GM21825 (cell line): ENCODE measurements at regions not wholly inside any gene's neighbourhood (a gene's known extent, or its start where the extent isn't known, plus 50 kb on each side); places are given as distances from the start of the nearest gene placed in this dataset.

Experiments
- ATAC-seq: cut with Tn5 transposase; IDR thresholded peaks from one replicate; pipeline ENCODE4 v1.9.1; 2021; ENCODE audit warnings: mild to moderate bottlenecking, moderate library complexity; ENCODE audit not compliant: unreplicated experiment

- ATAC-seq, result peak; percentile 47
Measured at GRCh38 chr4:36394352-36394903, 113.0 kb downstream of the DTHD1 start.

- ATAC-seq, result peak; percentile 69
Measured at GRCh38 chr4:36399762-36400353, 118.4 kb downstream of the DTHD1 start.

DNA sequence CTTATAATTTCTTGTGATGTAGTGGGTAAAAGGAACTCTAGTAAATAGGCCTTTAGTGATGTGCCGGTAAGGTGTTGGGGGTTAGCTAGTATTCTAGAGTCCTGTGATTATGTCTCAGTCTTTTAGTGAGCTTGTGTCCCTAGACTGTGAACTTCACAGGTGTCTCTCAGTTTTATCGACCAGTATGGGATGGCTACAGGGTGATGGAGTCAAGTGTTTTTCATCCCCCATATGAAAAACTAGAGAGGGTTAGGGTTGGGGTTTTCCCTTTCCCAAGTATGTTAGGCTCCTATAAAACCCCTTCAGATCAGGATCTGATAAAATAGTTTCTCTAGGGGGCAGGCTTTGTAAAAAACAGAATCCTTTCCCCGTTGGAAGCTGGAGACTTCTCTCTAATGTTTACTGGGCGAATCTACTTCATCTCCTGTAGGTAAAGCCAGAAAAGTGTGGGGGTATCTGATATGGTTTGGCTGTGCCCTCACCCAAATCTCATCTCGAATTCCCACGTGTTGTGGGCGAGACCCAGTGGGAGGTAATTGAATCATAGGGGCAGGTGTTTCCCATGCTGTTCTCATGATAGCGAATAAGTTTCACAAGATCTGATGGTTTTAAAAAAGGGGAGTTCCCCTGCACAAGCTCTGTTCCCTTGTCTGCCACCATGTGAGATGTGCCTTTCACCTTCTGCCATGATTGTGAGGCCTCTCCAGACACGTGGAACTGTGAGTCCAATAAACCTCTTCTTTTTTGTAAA is 120.8 kb downstream of the DTHD1 start:
- ATAC-seq, result no peak

DNA sequence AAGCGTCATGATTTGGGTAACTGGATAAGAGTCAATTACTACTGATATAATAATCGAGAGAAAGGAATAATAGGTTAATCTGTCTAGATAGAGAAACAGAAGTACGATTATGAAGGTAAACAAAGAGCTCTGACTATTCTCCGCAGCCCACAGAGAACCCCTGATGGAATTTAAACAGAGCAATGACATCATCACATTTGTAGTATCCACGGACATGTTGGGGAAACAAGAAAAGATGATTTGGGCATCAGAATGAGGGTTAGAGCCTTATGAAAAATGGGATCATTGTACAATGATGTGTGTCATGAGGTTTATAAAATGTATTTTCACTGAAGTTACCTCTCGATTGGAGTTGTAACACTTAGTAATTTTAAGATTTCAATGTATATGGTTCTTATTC is 129.9 kb downstream of the DTHD1 start:
- ATAC-seq, result no peak

DNA sequence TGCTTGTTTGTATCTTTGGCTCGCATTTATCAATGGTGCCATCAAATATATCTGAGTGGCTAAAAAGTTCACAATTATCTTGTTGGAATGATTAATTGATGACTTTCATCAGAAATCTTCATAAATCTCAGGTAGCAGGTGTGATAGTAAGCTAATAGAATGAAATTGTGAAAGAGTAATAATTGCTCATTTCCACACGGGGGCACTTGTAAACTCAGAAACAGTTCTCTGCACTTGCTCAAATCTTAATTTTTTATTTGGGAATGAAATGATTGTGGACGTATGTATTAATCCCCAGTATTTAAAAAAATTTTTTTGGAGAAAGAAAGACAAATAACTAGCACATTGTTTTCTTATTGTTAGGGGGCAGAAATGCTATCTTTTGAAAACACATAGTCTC is 132.8 kb downstream of the DTHD1 start:
- no peak for ATAC-seq

DNA sequence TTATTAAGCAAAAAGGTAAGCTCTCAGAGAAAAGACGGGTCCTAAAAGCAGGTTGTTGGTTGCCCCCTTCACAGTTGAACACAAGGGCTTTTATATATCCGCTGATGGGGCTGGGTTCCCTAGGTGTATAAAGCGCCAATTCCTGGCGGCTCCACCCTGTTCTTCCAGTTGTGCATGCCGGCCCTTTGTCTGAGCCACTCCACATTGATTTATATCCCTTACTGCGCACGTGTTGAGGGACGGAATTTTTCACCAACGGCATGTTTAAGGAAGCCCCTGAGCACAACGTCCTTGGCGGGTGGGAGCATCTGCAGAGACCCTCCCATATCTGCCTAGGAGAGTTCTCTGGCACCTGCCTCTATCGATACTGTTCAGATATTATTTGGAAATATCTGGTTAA is 135.7 kb downstream of the DTHD1 start:
- no peak for ATAC-seq

DNA sequence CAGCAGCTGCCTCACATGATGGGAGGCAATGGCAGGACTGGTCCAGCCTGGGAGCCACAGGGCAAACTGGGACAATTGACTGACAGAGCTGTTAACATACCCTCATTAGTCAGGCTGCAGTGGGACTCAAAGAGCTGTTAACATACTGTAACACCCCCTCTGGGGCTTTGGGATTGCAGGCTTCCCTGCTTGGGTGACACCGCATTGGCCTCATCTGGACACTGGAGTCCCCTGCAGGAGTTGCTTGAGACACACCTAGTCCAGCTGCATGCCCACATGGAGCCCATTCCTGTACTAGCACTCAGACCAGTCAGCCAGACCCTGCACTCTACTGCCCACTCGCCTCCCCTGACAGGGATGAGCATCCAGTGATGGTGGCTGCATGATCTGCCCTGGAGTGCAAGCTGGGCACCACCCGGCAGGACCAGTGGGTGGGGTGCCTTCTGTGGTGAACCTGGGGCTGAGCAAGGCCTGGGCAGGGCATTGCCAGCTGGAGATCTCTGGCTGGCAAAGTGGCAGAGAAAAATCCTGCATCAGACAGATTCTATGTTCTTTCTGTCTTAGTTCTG is 138.8 kb downstream of the DTHD1 start:
- ATAC-seq, result no peak

- no peak for ATAC-seq
Measured at GRCh38 chr4:36422607-36423006, 141.2 kb downstream of the DTHD1 start.

DNA sequence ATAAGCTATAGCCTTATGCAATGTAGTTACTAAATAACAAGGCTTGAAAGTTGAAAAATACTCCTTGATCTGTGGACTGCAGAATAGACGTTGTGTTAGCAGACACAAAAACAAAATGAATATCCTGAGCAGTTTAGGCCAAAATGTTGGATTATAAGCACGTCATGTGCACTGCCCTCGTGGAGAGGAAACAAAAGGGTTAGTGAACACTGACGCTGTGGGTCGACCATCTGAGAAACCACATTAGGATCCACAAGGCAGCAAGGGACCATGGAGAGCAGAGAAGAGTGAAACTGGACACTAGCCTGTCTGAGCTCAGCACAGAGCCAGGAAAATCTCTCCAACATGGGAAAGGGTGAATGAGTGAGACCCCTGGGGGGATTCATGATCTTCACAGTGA is 145.3 kb downstream of the DTHD1 start:
- ATAC-seq, result no peak

DNA sequence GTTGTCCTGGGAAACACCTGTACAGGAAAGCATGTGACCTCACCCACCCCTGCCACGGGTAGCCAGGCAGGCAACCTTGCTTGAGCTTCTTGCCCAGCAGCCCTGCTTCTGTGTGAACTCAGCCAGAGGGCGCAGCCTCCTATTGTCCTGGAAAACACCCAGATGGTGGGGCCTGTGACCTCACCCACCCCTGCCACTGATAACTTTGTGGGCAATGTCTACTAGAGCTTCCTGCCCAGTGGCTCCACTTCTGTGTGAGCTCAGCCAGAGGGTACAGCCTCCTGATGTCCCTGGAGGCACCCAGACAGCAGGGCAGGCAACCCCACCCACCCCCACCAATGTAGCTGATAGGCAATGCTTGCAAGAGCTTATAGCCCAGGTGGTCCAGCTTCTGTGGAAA is 146.3 kb downstream of the DTHD1 start:
- no peak for ATAC-seq

DNA sequence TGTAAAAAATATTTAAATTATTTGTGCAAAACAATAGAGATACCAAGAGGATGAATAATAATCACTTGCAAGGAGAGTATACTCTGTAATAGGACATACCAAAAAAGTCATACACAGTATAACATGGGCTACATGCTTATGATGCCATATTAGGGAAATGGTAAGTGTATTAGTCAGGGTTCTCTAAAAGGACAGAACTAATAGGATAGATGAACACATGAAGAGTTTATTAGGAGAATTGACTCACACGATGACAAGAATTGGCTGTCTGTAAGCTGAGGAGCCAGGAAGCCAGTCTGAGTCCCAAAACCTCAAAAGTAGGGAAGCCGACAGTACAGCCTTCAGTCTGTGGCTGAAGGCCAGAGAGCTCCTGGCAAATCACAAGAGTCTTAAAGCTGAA is 151.2 kb downstream of the DTHD1 start:
- no peak for ATAC-seq

DNA sequence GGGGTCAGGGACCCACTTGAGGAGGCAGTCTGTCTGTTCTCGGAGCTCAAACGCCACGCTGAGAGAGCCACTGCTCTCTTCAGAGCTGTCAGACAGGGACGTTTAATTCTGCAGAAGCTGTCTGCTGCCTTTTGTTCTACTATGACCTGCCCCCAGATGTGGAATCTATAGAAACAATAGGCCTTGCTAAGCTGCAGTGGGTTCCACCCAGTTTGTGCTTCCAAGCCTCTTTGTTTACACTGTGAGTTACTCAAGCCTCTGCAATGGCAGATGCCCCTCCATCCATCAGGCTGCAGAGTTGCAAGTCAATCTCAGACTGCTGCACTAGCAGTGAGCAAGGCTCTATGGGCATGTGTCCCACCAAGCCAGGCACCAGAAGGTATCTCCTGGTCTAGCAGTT is 158.1 kb downstream of the DTHD1 start:
- ATAC-seq, result no peak

GRCh38 chr4:36445480-36445879 is 164.1 kb downstream of the DTHD1 start:
- no peak for ATAC-seq

GRCh38 chr4:36446275-36446674 is 164.9 kb downstream of the DTHD1 start:
- ATAC-seq, result no peak

- no peak for ATAC-seq
Measured at GRCh38 chr4:36461344-36461743, 179.9 kb downstream of the DTHD1 start.

DNA sequence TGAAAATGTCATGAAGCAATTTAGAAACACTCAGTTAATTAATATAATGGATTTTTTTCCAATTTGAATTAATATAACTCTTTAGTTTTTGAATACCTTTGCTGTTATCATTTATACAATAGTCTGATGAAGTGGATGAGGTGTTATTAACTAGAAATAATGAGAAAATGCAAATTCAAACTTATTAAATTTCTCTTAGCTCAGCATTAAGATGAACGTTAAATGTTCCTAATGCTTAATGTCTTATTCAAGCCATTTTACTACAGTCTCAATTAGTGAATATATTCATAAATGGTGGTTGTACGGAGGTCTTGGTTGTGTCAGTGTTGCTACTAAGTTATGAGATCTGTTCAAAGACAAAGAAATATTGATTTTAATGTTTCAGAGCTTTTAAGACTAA is 186.3 kb downstream of the DTHD1 start:
- no peak for ATAC-seq

DNA sequence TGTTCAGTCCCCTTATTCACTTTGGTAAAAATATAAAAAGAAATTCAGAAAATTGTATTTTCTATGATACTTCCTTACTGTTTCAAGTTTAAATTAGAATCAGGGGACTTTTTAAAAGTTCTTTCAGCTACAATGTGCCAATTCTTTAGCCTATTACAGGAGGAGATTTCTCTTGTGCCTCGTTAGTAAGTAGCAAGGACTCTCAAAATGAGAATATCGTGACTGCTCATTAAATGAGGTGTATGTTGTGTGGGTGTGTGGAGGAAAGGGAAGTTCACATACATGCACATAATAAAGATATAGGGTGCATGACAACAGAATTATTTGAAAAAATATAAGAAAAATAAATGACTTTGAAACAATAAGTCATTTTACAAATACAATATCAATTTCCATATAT is 190.5 kb downstream of the DTHD1 start:
- no peak for ATAC-seq

GRCh38 chr4:36476135-36476534 is 194.7 kb downstream of the DTHD1 start:
- no peak for ATAC-seq

DNA sequence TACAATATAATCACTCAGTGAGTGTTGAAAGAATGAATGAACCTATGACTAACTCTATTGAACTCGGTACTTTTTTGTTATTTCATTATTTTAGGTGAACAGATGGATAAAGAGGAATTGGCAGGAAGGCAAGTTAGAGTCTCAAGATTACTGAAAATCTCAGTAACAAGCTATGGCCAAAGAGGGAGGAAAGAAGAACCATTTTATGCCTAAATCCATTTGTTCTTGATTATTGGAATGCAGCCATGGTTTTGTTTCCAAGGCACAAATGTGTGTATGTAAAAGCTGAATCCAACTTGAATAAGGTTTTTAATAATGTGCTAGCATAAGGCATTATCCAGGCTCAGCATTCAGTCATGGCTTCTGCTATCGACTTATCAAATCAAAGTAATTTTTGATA is 196.4 kb downstream of the DTHD1 start:
- no peak for ATAC-seq

DNA sequence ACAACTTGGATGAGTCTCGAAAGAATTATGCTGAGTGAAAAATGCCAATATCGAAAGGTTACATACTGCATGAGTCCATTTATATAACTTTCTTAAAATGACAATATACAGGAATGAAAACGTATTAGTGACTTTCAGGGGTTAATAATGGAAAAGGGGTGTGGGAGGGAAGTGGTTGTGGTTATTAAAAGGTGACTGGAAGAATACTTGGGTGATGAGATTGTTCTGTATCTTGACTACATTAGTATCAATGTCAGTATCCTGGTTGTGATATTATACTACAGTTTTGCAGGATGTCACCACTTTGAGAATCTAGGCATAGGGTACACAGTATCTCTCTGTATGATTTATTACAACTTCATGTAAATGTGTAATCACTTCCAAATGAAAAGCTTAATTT is 204.5 kb downstream of the DTHD1 start:
- ATAC-seq, result no peak

DNA sequence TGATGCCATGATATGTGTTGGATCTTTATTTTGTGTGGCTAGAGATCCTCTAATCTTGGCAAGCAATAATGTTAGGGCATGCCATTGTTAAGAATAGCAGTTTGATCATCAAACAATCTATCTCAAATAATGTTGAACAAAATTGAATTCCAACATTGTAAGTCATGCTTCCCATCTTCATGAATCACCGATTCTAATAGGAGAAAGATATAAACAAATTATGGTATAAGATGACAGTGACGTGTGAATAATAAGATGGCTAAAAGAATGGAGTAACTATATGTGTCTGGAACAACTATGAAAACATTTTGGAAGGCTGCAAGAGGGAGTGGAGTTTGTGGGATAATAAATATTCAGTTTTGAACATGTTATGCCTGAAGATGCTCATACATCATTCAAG is 208.4 kb downstream of the DTHD1 start:
- no peak for ATAC-seq

GRCh38 chr4:36492041-36492440 is 210.6 kb downstream of the DTHD1 start:
- no peak for ATAC-seq
